Prostate gland (tissue), 2 donors: ENCODE measurements at regions not wholly inside any gene's neighbourhood (a gene's known extent, or its start where the extent isn't known, plus 50 kb on each side); places are given as distances from the start of the nearest gene placed in this dataset.

ENCODE experiments used
- DNase-seq: peaks from one replicate; pipeline ENCODE4 v3.0.0-alpha.2; 2019; ENCODE audit warnings: low spot score
- H3K27ac ChIP-seq, 2 donors: fragments of 200-600 bp; sonication (generic); 2 replicates each; pipeline ENCODE4 v1.5.1; 2017 to 2019
- H3K27me3 ChIP-seq: fragments of 200-600 bp; sonication (generic); replicated peaks from 2 replicates; pipeline ENCODE4 v1.5.1; 2019; ENCODE audit not compliant: insufficient read depth
- H3K36me3 ChIP-seq, 2 donors: fragments of 200-600 bp; sonication (generic); 1 replicate in 1 of 2; 2 replicates in 1 of 2; pipeline versions ENCODE4 v1.5.1 to v1.8.1; 2017 to 2019
- H3K4me1 ChIP-seq: fragments of 200-600 bp; sonication (generic); replicated peaks from 2 replicates; pipeline ENCODE4 v1.5.1; 2019
- H3K4me3 ChIP-seq, 2 donors: fragments of 200-600 bp; sonication (generic); 2 replicates each; pipeline ENCODE4 v1.5.1; 2017 to 2019
- H3K9me3 ChIP-seq: fragments of 200-600 bp; sonication (generic); 2 replicates; pipeline ENCODE4 v1.5.1; 2017
- CTCF ChIP-seq, 4 experiments: fragments of 200-600 bp in 2 of 4; fragments of 450-650 bp in 2 of 4; sonication (generic) in 2 of 4; IDR thresholded peaks; 1 replicate in 3 of 4; 2 replicates in 1 of 4; pipeline ENCODE4 v1.5.1; 2016 to 2019; ENCODE audit warnings: antibody characterized with exemption in 4 of 4, mild to moderate bottlenecking in 2 of 4, moderate library complexity in 2 of 4
- POLR2A ChIP-seq: fragments of 450-650 bp; IDR thresholded peaks from one replicate; pipeline ENCODE4 v1.6.1; 2016; ENCODE audit warnings: antibody characterized with exemption, mild to moderate bottlenecking
- POLR2AphosphoS5 ChIP-seq: sonication (generic); formaldehyde crosslinking; IDR thresholded peaks from one replicate; pipeline ENCODE4 v1.6.1; 2017; ENCODE audit warnings: antibody characterized with exemption
- WGBS: methylation state at CpG from one replicate; pipeline ENCODE4 v1.1.5; 2018; 5-methylcytosine and 5-hydroxymethylcytosine counted together
- intact Hi-C: fragments of 100-400 bp; cut with DNase I; formaldehyde crosslinking; loops from one replicate; pipeline ENCODE4 v1.14.2; 2022

GRCh38 chr21:24045373-24045772 is 1561.9 kb downstream of the MRPL39 start:
- no peaks in the 10 kb centered on the region for H3K4me1 ChIP-seq
- H3K27ac ChIP-seq: no peak overlapping the region
- no peaks in the 10 kb centered on the region for H3K9me3 ChIP-seq
- intact Hi-C loops: no loop called here
- TF ChIP-seq CTCF (IDR thresholded peaks at IDR 0.05): no peak
- no peak for TF ChIP-seq POLR2A
- no peak for TF ChIP-seq POLR2AphosphoS5
- no peaks in the 10 kb centered on the region for H3K27me3 ChIP-seq
- no peak overlapping the region for H3K4me3 ChIP-seq
- WGBS: 74% methylated on average over 4 of the region's 4 CpGs
- no peaks in the 10 kb centered on the region for H3K36me3 ChIP-seq
- DNase-seq: no peak

GRCh38 chr21:24042687-24043086 is 1564.6 kb downstream of the MRPL39 start:
- Histone ChIP-seq H3K27me3 (no peaks in the 10 kb centered on the region), H3K4me1 (no peaks in the 10 kb centered on the region), H3K9me3 (no peaks in the 10 kb centered on the region), H3K27ac (no peak overlapping the region), H3K36me3 (no peaks in the 10 kb centered on the region), H3K4me3 (no peak overlapping the region)
- intact Hi-C loops: no loop called here
- WGBS: 20% methylated on average over 1 of the region's 1 CpG
- DNase-seq: no peak
- TF ChIP-seq POLR2AphosphoS5 (no peak), CTCF (IDR thresholded peaks at IDR 0.05) (no peak), POLR2A (no peak)

GRCh38 chr21:24032709-24033232 is 1574.5 kb downstream of the MRPL39 start:
- no peaks in the 10 kb centered on the region for H3K4me1 ChIP-seq
- no peak overlapping the region for H3K27ac ChIP-seq
- DNase-seq: no peak
- H3K27me3 ChIP-seq: no peaks in the 10 kb centered on the region
- H3K36me3 ChIP-seq: no peaks in the 10 kb centered on the region
- intact Hi-C loops: no loop called here
- H3K9me3 ChIP-seq: no peaks in the 10 kb centered on the region
- 49% methylated on average over 2 of the region's 2 CpGs for WGBS
- H3K4me3 ChIP-seq: no peak overlapping the region
- TF ChIP-seq CTCF (IDR thresholded peaks at IDR 0.05) (no peak), POLR2AphosphoS5 (no peak), POLR2A (no peak)

GRCh38 chr21:24027396-24027795 is 1579.9 kb downstream of the MRPL39 start:
- TF ChIP-seq POLR2A: no peak
- no peak for TF ChIP-seq CTCF (IDR thresholded peaks at IDR 0.05)
- TF ChIP-seq POLR2AphosphoS5: no peak
- DNase-seq: no peak
- intact Hi-C loops: no loop called here
- Histone ChIP-seq H3K9me3 (no peaks in the 10 kb centered on the region), H3K4me1 (no peaks in the 10 kb centered on the region), H3K4me3 (no peak overlapping the region), H3K27me3 (no peaks in the 10 kb centered on the region), H3K27ac (no peak overlapping the region), H3K36me3 (no peaks in the 10 kb centered on the region)
- 69% methylated on average over 4 of the region's 4 CpGs for WGBS

- no peaks in the 10 kb centered on the region for H3K27me3 ChIP-seq
- H3K4me3 ChIP-seq: no peak overlapping the region
- WGBS: 17% methylated on average over 3 of the region's 3 CpGs
- no peak for TF ChIP-seq POLR2A
- TF ChIP-seq POLR2AphosphoS5: no peak
- TF ChIP-seq CTCF (IDR thresholded peaks at IDR 0.05): no peak
- H3K36me3 ChIP-seq: no peaks in the 10 kb centered on the region
- no peak for DNase-seq
- no peak overlapping the region for H3K27ac ChIP-seq
- no peaks in the 10 kb centered on the region for H3K4me1 ChIP-seq
- no peaks in the 10 kb centered on the region for H3K9me3 ChIP-seq
- intact Hi-C loops: no loop called here
Measured at GRCh38 chr21:24025101-24025500, 1582.2 kb downstream of the MRPL39 start.
